Keratinocyte (primary cell): ENCODE measurements at regions not wholly inside any gene's neighbourhood (a gene's known extent, or its start where the extent isn't known, plus 50 kb on each side); places are given as distances from the start of the nearest gene placed in this dataset.

Experiments
- DNase-seq: peaks from one replicate; pipeline ENCODE4 v3.0.0-alpha.2; 2011; ENCODE audit warnings: low read depth, missing footprints, low spot score
- FAIRE-seq: peaks from 2 replicates; lab custom pipeline; 2011; peaks lifted over from hg19 to GRCh38; lab: Jason Lieb, UNC
- H2AFZ ChIP-seq: 2 replicates; pipeline ENCODE4 v1.6.0; 2012; ENCODE audit warnings: low read length, control low read depth, inconsistent platforms; ENCODE audit not compliant: control insufficient read depth
- H3K27ac ChIP-seq: 2 replicates; pipeline ENCODE4 v1.5.1; 2011; ENCODE audit warnings: low read length; ENCODE audit not compliant: control insufficient read depth, insufficient read depth
- H3K27me3 ChIP-seq: 3 replicates; pipeline ENCODE4 v1.6.0; 2011; ENCODE audit warnings: low read length; ENCODE audit not compliant: control insufficient read depth, insufficient read depth; ENCODE audit errors: extremely low read depth
- H3K36me3 ChIP-seq, 2 experiments: 2 replicates in 1 of 2; 3 replicates in 1 of 2; pipeline ENCODE4 v1.5.1; 2011; ENCODE audit warnings: low read length in 2 of 2, mild to moderate bottlenecking in 1 of 2; ENCODE audit not compliant: control insufficient read depth in 2 of 2, insufficient read depth in 2 of 2; ENCODE audit errors: extremely low read depth in 1 of 2
- H3K4me1 ChIP-seq: 3 replicates; pipeline ENCODE4 v1.5.1; 2011; ENCODE audit warnings: low read length; ENCODE audit not compliant: control insufficient read depth, insufficient read depth; ENCODE audit errors: extremely low read depth
- H3K4me2 ChIP-seq: 3 replicates; pipeline ENCODE4 v1.6.0; 2011; ENCODE audit warnings: low read depth, low read length; ENCODE audit not compliant: control insufficient read depth, insufficient read depth; ENCODE audit errors: extremely low read depth
- H3K4me3 ChIP-seq, 3 experiments: fragments of 200-600 bp in 1 of 3; sonication (generic) in 1 of 3; 2 replicates in 2 of 3; 3 replicates in 1 of 3; pipeline ENCODE4 v1.5.1; 2011 to 2016; ENCODE audit warnings: low read length in 3 of 3, mild to moderate bottlenecking in 3 of 3, control low read depth in 2 of 3, inconsistent platforms in 1 of 3, low read depth in 1 of 3, mixed read lengths in 1 of 3, mixed run types in 1 of 3, moderate library complexity in 1 of 3; ENCODE audit not compliant: control insufficient read depth in 2 of 3, insufficient read depth in 2 of 3; ENCODE audit errors: extremely low read depth in 1 of 3
- H3K79me2 ChIP-seq: 2 replicates; pipeline ENCODE4 v1.6.0; 2012; ENCODE audit warnings: low read length; ENCODE audit not compliant: control insufficient read depth, insufficient read depth
- H3K9ac ChIP-seq: 3 replicates; pipeline ENCODE4 v1.6.0; 2011; ENCODE audit warnings: low read length; ENCODE audit not compliant: control insufficient read depth, insufficient read depth; ENCODE audit errors: extremely low read depth
- H3K9me1 ChIP-seq: 3 replicates; pipeline ENCODE4 v1.6.0; 2011; ENCODE audit warnings: low read length; ENCODE audit not compliant: control insufficient read depth, insufficient read depth; ENCODE audit errors: extremely low read depth
- H3K9me3 ChIP-seq: 2 replicates; pipeline ENCODE4 v1.5.1; 2012; ENCODE audit warnings: low read depth, low read length; ENCODE audit not compliant: control insufficient read depth
- H4K20me1 ChIP-seq: 3 replicates; pipeline ENCODE4 v1.6.0; 2011; ENCODE audit warnings: low read length; ENCODE audit not compliant: control insufficient read depth, insufficient read depth; ENCODE audit errors: extremely low read depth
- EZH2 ChIP-seq: IDR thresholded peaks from one replicate; pipeline ENCODE4 v1.6.1; 2012; ENCODE audit warnings: inconsistent platforms, mild to moderate bottlenecking, low read length, moderate library complexity
- dilution Hi-C: fragments of 300-500 bp; cut with MboI; formaldehyde crosslinking; loops from one replicate; pipeline ENCODE4 v1.7.0; 2020; ENCODE audit warnings: low sequenced_read_pairs; ENCODE audit not compliant: extremely low pct_ligation_motif_present
- TF ChIP-seq, protein P1 (sequence below), 3 experiments: IDR thresholded peaks in 1 of 3; conservative IDR thresholded peaks in 1 of 3; optimal IDR thresholded peaks in 1 of 3; 2 replicates in 2 of 3; 3 replicates in 1 of 3; pipeline versions ENCODE3 to v1.5.1; 2011; ENCODE audit warnings: low read length in 3 of 3, mild to moderate bottlenecking in 3 of 3, moderate library complexity in 2 of 3, control low read depth in 1 of 3, inconsistent platforms in 1 of 3; ENCODE audit not compliant: insufficient read depth in 2 of 3; ENCODE audit errors: extremely low read depth in 1 of 3

DNA sequence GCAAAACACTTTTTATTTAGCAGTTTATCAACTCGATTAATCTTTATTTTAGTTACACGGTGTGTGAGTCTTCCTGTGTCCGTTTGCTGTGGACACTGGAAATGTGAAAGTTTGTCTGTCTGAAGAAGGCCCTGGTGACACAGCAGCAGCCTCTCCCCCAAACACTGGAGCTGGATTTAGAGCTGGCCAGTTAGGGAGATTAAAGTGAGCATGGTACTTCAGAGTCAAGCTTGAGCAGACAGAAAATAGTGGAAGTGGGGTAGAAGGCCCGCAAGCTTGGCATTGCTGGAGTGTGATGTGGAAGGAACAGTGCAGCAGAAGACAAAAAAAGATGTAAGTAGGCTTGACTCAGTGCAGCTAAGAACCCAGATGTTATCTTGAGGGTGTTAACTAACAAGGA lies 85.9 kb downstream of the POM121L12 start:
- H3K9ac ChIP-seq, result no peak overlapping the region
- H3K9me3 ChIP-seq, result no peaks in the 10 kb centered on the region
- FAIRE-seq, result no peak
- no peak overlapping the region for H3K4me3 ChIP-seq
- no peaks in the 10 kb centered on the region for H3K9me1 ChIP-seq
- no peaks in the 10 kb centered on the region for H3K36me3 ChIP-seq
- no peak for DNase-seq
- no peaks in the 10 kb centered on the region for H4K20me1 ChIP-seq
- no peaks in the 10 kb centered on the region for H3K79me2 ChIP-seq
- H3K27me3 ChIP-seq, result no peaks in the 10 kb centered on the region
- no peak overlapping the region for H2AFZ ChIP-seq
- no peaks in the 10 kb centered on the region for H3K4me1 ChIP-seq
- TF ChIP-seq EZH2, result no peak
- TF ChIP-seq, protein P1, sequence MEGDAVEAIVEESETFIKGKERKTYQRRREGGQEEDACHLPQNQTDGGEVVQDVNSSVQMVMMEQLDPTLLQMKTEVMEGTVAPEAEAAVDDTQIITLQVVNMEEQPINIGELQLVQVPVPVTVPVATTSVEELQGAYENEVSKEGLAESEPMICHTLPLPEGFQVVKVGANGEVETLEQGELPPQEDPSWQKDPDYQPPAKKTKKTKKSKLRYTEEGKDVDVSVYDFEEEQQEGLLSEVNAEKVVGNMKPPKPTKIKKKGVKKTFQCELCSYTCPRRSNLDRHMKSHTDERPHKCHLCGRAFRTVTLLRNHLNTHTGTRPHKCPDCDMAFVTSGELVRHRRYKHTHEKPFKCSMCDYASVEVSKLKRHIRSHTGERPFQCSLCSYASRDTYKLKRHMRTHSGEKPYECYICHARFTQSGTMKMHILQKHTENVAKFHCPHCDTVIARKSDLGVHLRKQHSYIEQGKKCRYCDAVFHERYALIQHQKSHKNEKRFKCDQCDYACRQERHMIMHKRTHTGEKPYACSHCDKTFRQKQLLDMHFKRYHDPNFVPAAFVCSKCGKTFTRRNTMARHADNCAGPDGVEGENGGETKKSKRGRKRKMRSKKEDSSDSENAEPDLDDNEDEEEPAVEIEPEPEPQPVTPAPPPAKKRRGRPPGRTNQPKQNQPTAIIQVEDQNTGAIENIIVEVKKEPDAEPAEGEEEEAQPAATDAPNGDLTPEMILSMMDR (optimal IDR thresholded peaks at IDR 0.05 in 1 of 3, IDR thresholded peaks at IDR 0.05 in 1 of 3, conservative IDR thresholded peaks at IDR 0.05 in 1 of 3; ENCODE audit: extremely low read depth in 1 of 3, insufficient read depth in 2 of 3, low read length in 3 of 3), result no peak
- H3K4me2 ChIP-seq, result no peak overlapping the region
- dilution Hi-C loops, result no loop called here
- no peak overlapping the region for H3K27ac ChIP-seq

DNA sequence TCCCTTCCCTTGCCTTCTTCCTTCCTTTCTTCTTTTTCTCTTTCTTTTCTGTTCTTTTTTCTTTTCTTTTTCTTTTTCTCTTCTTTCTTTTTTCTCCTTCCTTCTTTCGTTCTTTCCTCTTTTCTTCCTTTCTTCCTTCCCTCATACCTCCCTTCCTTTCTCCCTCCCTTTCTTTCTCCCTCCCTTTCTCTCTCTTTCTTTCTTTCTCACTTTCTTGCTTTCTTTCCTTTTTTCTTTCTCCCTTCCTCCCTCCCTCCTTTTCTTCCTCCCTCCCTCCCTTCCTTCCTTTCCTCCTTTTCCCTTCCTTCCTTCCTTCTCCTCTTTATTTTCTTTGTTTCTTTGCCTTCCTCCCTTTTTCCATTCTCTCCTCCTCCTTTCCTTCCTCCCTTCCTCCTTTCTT lies 96.3 kb downstream of the POM121L12 start:
- FAIRE-seq, result no peak
- Histone ChIP-seq H3K9ac (no peak overlapping the region), H3K9me3 (no peaks in the 10 kb centered on the region), H4K20me1 (no peaks in the 10 kb centered on the region), H3K4me1 (no peaks in the 10 kb centered on the region), H2AFZ (no peak overlapping the region), H3K9me1 (no peaks in the 10 kb centered on the region), H3K27ac (no peak overlapping the region), H3K36me3 (no peaks in the 10 kb centered on the region), H3K4me2 (no peak overlapping the region), H3K4me3 (no peak overlapping the region), H3K79me2 (no peaks in the 10 kb centered on the region), H3K27me3 (no peaks in the 10 kb centered on the region)
- dilution Hi-C loops, result no loop called here
- no peak for DNase-seq
- TF ChIP-seq, protein P1 (optimal IDR thresholded peaks at IDR 0.05 in 1 of 3, IDR thresholded peaks at IDR 0.05 in 1 of 3, conservative IDR thresholded peaks at IDR 0.05 in 1 of 3; ENCODE audit: extremely low read depth in 1 of 3, insufficient read depth in 2 of 3, low read length in 3 of 3), result no peak
- TF ChIP-seq EZH2, result no peak
